ENCODE measurements at regions not wholly inside any gene's neighbourhood (a gene's known extent, or its start where the extent isn't known, plus 50 kb on each side); places are given as distances from the start of the nearest gene placed in this dataset.

DNA sequence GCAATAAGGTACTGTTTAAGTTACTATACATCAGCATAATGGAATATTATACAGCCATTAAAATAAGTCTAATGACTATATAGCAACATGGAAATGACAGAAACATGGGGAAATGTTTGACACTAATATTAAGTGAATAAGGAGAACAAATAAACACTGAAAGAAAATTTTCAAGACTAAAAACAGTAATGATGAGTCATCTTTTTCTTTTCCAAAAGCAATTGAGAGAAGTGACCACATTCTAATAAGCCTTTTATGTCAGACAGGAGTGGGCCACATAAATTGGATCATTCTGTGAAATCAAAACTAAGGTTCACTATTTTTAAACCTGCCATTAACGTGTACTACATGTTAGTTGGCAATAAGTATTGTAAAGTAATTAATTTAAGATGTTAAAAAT lies 187.5 kb downstream of the AHR start:
- TF ChIP-seq, protein P1, sequence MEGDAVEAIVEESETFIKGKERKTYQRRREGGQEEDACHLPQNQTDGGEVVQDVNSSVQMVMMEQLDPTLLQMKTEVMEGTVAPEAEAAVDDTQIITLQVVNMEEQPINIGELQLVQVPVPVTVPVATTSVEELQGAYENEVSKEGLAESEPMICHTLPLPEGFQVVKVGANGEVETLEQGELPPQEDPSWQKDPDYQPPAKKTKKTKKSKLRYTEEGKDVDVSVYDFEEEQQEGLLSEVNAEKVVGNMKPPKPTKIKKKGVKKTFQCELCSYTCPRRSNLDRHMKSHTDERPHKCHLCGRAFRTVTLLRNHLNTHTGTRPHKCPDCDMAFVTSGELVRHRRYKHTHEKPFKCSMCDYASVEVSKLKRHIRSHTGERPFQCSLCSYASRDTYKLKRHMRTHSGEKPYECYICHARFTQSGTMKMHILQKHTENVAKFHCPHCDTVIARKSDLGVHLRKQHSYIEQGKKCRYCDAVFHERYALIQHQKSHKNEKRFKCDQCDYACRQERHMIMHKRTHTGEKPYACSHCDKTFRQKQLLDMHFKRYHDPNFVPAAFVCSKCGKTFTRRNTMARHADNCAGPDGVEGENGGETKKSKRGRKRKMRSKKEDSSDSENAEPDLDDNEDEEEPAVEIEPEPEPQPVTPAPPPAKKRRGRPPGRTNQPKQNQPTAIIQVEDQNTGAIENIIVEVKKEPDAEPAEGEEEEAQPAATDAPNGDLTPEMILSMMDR (IDR thresholded peaks at IDR 0.05), result no peak
- TF ChIP-seq POLR2AphosphoS5 (IDR thresholded peaks at IDR 0.05) (no peak), POLR2A (IDR thresholded peaks at IDR 0.05) (no peak), EP300 (IDR thresholded peaks at IDR 0.05; ENCODE audit: low read depth) (no peak)
